HG02852 (cell line): ENCODE measurements at regions not wholly inside any gene's neighbourhood (a gene's known extent, or its start where the extent isn't known, plus 50 kb on each side); places are given as distances from the start of the nearest gene placed in this dataset.
"Not testable (repeated sequence)": the region's sequence is repeated elsewhere in the genome, so short reads cannot be mapped to it uniquely, and the experiment has no call there.

Experiments
- ATAC-seq: cut with Tn5 transposase; IDR thresholded peaks from one replicate; pipeline ENCODE4 v1.9.1; 2021; ENCODE audit warnings: mild to moderate bottlenecking, moderate library complexity; ENCODE audit not compliant: unreplicated experiment

DNA sequence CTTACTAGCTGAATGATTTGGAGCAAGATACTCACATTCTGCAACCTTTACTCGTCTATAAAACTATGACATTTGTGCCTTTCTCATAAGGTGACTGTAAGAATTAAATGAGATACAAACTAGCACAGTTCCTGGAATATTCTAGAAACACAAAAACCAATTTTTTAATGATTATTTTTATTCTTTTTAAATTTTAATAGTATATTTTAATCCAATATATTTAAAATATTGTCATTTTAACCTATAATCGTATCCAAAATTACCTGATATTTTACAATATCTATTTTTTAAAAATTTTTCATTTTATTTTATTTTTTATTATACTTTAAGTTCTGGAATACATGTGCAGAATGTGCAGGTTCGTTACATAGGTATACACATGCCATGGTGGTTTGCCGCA, 238.1 kb downstream of the OLFM4 start:
- ATAC-seq = no peak

DNA sequence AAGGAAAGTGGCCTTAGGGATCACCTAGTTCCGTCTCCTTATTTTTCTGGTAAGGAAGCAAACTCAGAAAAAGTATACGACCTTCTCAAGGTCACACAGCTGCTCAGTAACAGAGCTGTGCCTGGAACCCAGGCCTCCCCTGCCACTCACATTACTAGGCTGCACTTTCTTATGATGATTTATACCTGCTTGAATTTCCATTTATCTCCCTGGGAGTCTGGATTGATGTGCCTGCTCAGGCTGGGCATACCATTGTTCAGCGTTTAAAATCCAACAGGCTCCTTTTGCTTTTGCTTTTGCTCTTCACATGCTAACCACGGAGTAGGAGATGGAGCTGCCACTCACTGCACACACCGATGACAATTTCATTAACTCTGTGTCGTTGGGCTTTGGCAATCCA, 241.0 kb downstream of the OLFM4 start:
- no peak for ATAC-seq

GRCh38 chr13:53272873-53273272, 244.3 kb downstream of the OLFM4 start:
- ATAC-seq = no peak

DNA sequence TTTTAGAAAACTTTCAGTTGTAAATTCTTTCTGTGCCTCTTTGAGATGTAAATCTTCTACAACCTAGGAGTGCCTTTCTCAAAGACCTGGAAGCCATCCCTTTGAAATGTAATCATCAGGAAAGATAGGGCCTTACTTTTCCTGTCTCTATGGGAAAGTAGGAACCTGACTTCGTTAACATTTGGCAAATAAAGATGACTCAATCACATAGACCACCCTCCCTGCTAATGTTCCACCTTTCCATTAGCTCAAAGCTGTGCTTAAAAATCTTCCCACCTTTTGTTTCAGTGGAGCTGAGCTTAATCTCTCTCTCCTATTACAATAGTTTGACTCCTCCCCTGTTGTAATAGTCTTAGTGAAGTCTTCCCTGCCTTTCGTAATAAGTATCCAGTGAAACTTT, 247.7 kb downstream of the OLFM4 start:
- ATAC-seq = no peak

DNA sequence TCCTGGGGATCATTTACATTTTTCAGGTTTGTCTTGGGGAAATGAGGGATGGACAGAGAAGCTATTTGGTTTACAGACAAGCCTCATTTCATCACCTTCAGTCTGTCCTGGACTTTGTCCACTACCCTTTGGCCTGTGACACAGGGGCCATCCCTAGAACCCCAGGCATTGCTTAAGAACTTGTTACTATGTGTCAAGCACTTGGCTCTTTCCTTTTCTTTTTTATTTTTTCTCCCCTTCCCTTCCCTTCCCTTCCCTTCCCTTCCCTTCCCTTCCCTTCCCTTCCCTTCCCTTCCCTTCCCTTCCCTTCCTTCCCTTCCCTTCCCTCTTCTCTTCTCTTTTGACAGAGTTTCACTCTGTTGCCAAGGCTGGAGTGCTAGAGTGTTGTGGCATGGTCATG, 253.1 kb downstream of the OLFM4 start:
- ATAC-seq = no peak

DNA sequence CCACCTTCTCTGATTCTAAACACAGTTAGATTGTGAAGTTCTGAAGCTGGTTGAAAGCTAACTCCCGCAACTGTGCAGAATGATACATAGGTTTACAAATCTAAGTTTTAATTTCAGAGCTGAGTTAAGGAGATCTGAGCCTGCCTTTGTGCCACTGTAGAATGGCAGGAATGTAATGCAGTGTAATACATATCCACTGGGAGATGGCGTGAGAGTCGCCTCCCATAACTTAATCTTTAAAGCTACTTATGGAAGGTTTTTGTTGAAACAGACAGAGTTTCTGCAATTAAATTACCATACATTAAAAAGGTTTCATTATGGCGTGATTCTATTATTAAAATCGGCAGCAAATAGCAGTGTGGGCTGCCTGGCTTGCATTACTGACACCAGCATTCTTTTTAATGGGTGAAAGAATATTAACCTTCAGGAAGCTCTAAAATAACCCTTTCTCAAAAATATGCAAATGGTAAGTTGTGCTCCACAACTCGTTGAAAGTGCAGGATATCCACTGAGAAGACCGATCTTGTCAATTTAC, 257.4 kb downstream of the OLFM4 start:
- ATAC-seq = no peak

GRCh38 chr13:53298396-53298795, 269.8 kb downstream of the OLFM4 start:
- ATAC-seq = no peak

GRCh38 chr13:53301449-53301848, 272.8 kb downstream of the OLFM4 start:
- ATAC-seq = no peak

GRCh38 chr13:53305419-53305818, 276.8 kb downstream of the OLFM4 start:
- not testable (repeated sequence) for ATAC-seq

GRCh38 chr13:53310786-53311185, 282.2 kb downstream of the OLFM4 start:
- ATAC-seq = no peak

DNA sequence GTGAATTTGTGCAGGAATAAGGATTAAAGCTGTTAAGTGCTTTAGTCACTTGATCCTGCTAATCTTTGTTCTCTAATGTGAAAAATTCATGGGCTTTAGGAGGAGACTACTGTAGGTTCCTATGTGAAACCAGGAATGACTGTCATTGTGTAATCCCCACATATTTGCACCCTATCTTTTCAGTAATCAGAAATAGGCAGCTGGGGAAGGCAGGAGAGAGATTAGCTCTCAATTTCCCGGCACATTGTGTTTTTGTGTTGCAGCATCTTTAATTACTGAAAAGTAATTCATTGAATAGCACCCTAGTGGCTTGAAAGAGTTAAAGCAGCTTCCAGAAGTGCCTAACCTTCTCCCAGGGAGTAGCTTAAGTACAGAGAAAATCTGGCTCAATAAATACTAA, 282.9 kb downstream of the OLFM4 start:
- no peak for ATAC-seq

DNA sequence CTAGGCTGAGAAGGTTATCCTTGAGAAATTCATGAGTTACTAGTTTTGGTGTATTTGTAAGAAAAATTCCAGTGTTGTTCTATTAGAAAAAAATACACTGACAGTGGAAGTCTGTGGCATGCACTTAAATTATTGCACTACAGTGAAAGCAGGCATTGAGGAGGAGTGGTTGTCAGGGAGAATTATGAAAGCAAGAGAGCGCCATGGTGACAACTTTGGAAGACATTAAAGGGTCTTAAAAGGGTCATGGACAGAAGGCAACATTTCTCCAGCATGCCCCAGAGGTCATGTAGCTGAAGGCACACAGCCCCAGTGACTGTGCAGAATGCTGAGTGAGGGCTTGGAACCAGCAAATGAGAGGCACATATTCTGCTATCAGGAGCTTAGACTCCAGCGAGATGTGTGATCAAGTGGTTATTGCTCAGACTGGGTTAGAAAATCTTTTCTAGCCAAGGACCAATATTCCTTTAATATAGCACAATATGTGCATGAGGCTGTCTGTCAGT, 292.7 kb downstream of the OLFM4 start:
- no peak for ATAC-seq

DNA sequence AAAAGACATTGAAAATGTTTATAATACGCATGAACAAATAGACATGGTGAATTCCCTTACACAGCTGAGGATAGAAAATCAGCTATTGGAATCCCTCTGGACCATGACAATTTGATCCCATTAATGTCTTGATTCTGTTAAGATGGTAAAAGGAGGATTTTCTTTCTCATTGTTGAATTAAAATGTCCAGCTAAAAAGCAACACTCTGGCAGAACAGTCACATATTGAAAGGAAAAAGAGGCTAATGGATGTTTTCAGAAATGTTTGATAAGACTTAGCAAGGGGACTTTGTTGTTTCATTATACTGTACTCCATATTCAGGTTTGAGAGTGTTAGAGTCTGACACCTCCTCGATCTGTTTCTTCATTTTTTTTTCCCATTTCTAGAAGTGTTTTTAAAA, 296.0 kb downstream of the OLFM4 start:
- no peak for ATAC-seq

- ATAC-seq = no peak
These were observed 298.1 kb downstream of the OLFM4 start for GRCh38 chr13:53326716-53327115.

DNA sequence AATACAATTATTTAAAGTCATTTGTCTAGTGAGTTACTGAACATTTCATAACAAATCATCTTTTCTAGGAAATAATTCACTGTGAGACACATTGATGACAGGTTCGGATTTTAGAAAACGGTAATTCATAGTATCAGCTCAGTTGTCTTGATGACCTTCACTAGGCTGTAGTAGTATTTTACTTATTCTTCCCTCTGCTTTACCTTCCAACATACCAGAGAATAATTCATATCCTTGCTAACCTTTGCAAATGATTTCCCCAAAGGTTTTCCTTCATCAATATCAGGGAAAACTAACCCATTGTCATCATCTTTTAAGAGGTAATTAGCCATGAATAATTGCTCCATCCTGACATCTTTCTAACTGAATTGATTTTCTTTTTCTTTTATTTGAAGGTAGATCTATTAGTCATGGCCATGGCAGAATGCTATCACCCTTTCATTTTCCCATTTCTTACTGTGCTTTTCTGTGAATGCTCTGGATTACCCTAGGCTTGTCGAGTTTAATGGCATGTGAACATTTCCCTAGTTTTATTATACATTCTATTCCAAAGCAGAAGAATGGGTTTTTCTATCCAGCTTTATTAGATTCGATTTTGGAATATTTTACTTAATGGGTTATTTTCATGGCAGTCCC, 299.2 kb downstream of the OLFM4 start:
- no peak for ATAC-seq

DNA sequence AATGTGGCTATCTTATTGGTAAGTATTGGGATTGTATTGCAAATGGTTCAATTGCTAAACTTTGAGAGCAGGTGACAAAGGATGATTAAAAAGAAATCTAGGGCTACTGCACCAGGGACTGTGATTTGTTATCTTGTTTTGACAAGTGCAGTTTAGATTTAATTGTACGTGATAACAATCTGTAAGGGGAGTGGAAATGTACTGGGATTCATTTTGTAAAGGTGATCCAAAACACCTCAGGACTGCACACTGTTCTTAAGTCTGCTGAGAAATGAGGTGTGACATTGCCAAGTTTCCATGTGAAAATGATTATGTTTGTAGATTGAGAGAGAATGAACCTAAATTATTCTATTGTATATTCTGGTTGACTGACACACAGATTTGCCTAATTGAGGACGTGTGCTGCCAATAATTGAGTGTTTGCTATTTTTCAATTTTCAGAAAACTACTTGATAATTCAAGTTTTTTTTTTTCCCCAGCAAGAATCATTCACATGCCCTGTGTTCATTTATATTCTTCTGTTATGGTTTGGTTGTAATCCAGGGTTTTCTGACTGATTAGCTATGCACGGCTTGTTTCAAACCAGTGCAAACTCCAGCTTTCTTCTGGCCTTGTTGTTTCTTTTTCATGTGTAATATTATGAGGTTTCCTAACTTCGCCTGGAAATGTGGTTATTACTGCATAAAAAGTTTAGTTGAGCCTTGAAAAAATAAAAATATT, 308.0 kb downstream of the OLFM4 start:
- no peak for ATAC-seq

DNA sequence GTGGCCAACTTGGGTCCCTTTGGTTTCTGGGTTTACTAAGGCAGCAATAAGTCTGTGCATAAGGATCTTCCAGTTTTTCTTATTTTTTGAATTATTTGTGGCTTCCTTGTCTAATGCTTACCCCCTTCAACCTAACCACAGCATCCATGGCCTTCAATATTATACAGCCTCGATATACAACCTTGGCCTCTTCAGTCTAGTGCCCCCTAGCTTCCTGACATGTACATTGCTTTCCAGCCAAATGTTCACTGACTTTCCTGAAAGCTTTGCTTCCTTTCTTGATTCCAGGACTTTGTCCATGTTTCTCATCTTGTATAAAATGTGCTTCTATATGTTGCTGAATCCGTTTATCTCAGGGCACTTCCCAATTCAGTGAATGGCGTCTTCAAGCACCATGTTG, 310.1 kb downstream of the OLFM4 start:
- ATAC-seq = no peak

GRCh38 chr13:53340505-53341143, 312.0 kb downstream of the OLFM4 start:
- ATAC-seq = no peak

GRCh38 chr13:53341144-53341510, 312.5 kb downstream of the OLFM4 start:
- no peak for ATAC-seq

DNA sequence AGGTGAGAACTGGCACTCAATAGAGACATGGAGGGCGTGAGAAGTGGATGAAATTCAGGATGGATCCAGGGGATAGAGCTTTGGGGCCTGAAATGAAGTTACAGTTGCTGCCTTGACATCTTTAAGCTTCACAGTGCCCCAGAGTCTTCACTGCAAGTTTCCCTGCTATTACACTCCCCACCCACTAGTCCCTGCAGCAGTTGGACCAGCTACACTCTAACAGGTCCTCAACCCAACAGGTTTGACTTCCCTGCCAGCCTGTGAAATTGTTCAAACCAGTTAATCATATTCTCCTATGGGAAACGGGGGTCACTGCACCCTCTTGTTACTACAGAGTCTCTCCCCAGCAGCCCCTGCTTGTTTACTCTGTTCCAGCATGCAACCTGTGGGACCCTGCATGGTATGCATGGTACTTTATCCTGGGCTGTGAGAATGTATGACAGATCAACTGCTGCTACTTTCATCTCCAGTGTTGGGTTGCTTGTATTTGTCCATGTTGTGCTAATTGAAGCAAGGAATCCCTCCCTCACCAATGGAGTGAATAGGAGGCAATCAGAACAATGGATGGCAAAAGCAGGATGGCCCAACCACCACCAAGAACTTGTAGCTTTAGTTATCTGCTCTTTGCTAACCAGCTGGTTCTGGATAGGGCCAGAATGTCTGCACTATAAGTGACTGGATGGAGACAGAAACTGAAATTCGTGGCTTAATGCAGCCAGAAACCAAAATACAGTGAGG, 314.2 kb downstream of the OLFM4 start:
- no peak for ATAC-seq

- no peak for ATAC-seq
These were observed 314.7 kb downstream of the OLFM4 start for GRCh38 chr13:53343361-53343744.
